ENCODE measurements at regions not wholly inside any gene's neighbourhood (a gene's known extent, or its start where the extent isn't known, plus 50 kb on each side); places are given as distances from the start of the nearest gene placed in this dataset.

DNA sequence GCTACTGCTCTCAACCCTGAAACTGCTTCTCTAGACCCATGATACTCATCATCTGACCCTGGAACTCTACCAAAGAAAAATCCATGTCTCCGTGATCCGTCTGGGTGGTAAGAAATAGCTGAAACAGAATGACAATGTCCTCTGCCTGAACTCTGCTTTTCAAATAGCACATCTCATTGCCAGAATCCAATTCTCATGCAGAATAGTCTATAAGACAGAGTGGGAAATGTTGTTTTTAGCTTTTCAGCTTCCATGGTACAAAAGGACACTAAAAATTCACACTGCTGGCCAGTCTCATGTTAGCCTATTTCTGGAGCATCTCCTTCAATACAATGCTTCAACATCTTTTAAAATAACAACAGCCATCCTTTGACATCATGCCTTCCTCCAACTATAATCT lies 1355.8 kb upstream of the PRMT6 start:
- no peak for DNase-seq (ENCODE audit: extremely low read depth, insufficient read length)

DNA sequence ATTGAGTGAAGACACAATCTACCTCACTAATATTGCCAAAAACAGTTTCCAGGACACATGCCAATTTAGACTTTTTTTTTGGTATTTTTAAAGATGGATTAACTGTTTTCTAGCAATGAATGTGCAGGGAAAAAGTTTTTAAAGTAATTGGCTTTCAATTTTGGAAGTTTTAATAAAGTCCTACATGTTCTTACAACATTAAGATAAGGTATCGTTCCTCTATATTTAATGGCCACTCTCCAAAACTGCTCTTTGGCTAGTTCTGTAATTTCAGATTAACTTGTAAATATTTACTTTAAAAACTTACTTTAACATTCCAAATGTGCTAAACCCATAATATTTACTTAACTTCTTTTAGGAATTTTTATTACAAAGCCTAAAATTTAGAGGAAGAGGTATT lies 1332.2 kb upstream of the PRMT6 start:
- TF ChIP-seq, protein P1, sequence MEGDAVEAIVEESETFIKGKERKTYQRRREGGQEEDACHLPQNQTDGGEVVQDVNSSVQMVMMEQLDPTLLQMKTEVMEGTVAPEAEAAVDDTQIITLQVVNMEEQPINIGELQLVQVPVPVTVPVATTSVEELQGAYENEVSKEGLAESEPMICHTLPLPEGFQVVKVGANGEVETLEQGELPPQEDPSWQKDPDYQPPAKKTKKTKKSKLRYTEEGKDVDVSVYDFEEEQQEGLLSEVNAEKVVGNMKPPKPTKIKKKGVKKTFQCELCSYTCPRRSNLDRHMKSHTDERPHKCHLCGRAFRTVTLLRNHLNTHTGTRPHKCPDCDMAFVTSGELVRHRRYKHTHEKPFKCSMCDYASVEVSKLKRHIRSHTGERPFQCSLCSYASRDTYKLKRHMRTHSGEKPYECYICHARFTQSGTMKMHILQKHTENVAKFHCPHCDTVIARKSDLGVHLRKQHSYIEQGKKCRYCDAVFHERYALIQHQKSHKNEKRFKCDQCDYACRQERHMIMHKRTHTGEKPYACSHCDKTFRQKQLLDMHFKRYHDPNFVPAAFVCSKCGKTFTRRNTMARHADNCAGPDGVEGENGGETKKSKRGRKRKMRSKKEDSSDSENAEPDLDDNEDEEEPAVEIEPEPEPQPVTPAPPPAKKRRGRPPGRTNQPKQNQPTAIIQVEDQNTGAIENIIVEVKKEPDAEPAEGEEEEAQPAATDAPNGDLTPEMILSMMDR (IDR thresholded peaks at IDR 0.05; ENCODE audit: insufficient read depth, low read length, poor library complexity, severe bottlenecking): no peak
- no peak for DNase-seq (ENCODE audit: extremely low read depth, insufficient read length)
- no peaks in the 10 kb centered on the region for H3K36me3 ChIP-seq (ENCODE audit: control insufficient read depth, insufficient read depth, low read length)
- H3K4me3 ChIP-seq (replicated peaks; ENCODE audit: low read depth, low read length): no peak overlapping the region
- no peaks in the 10 kb centered on the region for H3K27me3 ChIP-seq (replicated peaks; ENCODE audit: control insufficient read depth, insufficient read depth, low read length)

More for the DNA sequence above, 1355.8 kb upstream of the PRMT6 start:
- Histone ChIP-seq H3K4me3 (replicated peaks; ENCODE audit: low read depth, low read length) (no peak overlapping the region), H3K36me3 (ENCODE audit: control insufficient read depth, insufficient read depth, low read length) (no peaks in the 10 kb centered on the region), H3K27me3 (replicated peaks; ENCODE audit: control insufficient read depth, insufficient read depth, low read length) (no peaks in the 10 kb centered on the region)
- TF ChIP-seq, protein P1 (IDR thresholded peaks at IDR 0.05; ENCODE audit: insufficient read depth, low read length, poor library complexity, severe bottlenecking): no peak

DNA sequence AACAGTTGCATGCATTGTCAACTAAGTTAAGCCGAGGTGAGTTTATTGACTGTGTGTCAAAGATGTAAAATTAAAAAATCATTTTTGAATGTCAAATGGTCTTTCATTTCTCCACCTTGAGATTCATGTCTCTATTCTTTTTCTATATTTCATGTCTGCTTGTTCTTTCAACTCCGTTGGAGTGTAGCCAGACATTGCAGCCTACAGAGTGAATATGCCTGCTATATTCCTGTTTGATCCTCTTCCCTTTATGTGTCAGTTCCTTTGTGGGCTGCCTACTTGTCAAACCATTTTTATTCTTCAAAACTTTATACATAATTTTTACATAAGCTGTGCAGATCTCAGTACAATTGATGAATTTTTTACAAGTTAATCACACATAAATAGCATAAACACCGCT lies 1325.8 kb upstream of the PRMT6 start:
- DNase-seq (ENCODE audit: extremely low read depth, insufficient read length): no peak

DNA sequence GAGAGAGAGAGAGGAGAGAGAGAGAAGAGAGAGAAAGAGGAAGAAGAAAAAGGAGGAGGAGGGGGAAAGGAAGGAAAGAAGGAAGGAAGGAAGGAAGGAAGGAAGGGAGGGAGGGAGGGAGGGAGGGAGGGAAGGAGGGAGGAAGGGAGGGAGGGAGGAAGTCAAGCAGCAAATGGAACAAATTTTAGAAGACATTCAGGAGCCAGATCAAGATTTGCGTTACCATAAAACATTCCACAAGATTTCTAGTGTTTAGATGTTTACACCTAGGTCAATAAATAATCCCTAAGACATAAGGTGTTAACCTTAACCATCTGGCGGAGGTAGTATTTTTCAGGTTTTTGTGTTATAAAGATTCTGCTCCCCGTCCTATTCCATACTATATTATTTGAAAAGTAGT lies 1320.1 kb upstream of the PRMT6 start:
- H3K27me3 ChIP-seq (replicated peaks; ENCODE audit: control insufficient read depth, insufficient read depth, low read length): no peaks in the 10 kb centered on the region
- no peak for DNase-seq (ENCODE audit: extremely low read depth, insufficient read length)
- H3K36me3 ChIP-seq (ENCODE audit: control insufficient read depth, insufficient read depth, low read length): no peaks in the 10 kb centered on the region
- TF ChIP-seq, protein P1 (IDR thresholded peaks at IDR 0.05; ENCODE audit: insufficient read depth, low read length, poor library complexity, severe bottlenecking): no peak
- H3K4me3 ChIP-seq (replicated peaks; ENCODE audit: low read depth, low read length): no peak overlapping the region

More for the DNA sequence above, 1325.8 kb upstream of the PRMT6 start:
- no peaks in the 10 kb centered on the region for H3K27me3 ChIP-seq (replicated peaks; ENCODE audit: control insufficient read depth, insufficient read depth, low read length)
- H3K36me3 ChIP-seq (ENCODE audit: control insufficient read depth, insufficient read depth, low read length): no peaks in the 10 kb centered on the region
- H3K4me3 ChIP-seq (replicated peaks; ENCODE audit: low read depth, low read length): no peak overlapping the region
- TF ChIP-seq, protein P1 (IDR thresholded peaks at IDR 0.05; ENCODE audit: insufficient read depth, low read length, poor library complexity, severe bottlenecking): no peak

DNA sequence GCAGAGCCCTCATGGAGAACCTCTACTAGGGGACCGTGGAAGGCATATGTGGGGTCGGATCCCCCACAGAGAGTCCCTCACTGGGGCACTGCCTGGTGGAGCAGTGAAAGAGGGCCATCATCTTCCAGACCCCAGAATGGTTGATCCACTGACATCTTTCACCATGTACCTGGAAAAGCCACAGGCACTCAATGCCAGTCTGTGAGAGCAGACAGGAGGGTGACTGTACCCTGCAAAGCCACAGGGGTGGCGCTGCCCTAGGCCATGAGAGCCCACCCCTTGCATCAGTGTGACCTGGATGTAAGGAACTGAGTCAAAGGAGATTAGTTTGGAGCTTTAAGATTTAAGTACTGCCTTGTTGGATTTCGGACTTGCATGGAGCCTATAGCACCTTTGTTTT lies 1276.7 kb upstream of the PRMT6 start:
- Histone ChIP-seq H3K27me3 (replicated peaks; ENCODE audit: control insufficient read depth, insufficient read depth, low read length) (no peaks in the 10 kb centered on the region), H3K36me3 (ENCODE audit: control insufficient read depth, insufficient read depth, low read length) (no peaks in the 10 kb centered on the region), H3K4me3 (replicated peaks; ENCODE audit: low read depth, low read length) (no peak overlapping the region)
- TF ChIP-seq, protein P1 (IDR thresholded peaks at IDR 0.05; ENCODE audit: insufficient read depth, low read length, poor library complexity, severe bottlenecking): no peak
- DNase-seq (ENCODE audit: extremely low read depth, insufficient read length): no peak

DNA sequence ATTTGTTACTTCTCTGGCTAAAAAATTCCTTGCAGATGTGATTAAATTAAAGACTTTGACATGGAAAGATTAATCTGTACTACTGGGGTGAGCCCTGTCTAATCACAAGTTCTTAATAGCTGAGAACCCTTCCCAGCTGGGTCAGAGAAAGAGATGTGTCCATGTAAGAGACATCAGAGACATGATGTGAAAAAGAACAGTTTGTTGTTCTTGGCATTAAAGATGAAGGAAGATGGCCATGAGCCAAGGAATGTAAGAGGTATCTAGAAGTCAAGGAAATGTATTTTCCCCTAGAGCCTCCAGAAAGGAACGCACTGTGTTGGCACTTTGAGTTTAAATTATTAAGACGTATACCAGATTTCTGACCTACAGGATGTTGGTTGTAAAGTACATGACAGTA lies 1271.5 kb upstream of the PRMT6 start:
- TF ChIP-seq, protein P1 (IDR thresholded peaks at IDR 0.05; ENCODE audit: insufficient read depth, low read length, poor library complexity, severe bottlenecking): no peak

More for the DNA sequence above, 1271.5 kb upstream of the PRMT6 start:
- no peaks in the 10 kb centered on the region for H3K27me3 ChIP-seq (replicated peaks; ENCODE audit: control insufficient read depth, insufficient read depth, low read length)
- DNase-seq (ENCODE audit: extremely low read depth, insufficient read length): no peak
- no peaks in the 10 kb centered on the region for H3K36me3 ChIP-seq (ENCODE audit: control insufficient read depth, insufficient read depth, low read length)
- H3K4me3 ChIP-seq (replicated peaks; ENCODE audit: low read depth, low read length): no peak overlapping the region
